H9 (cell line): ENCODE measurements at regions not wholly inside any gene's neighbourhood (a gene's known extent, or its start where the extent isn't known, plus 50 kb on each side); places are given as distances from the start of the nearest gene placed in this dataset.

Source experiments
- DNase-seq: peaks from one replicate; pipeline ENCODE4 v3.0.0-alpha.2; 2017
- H2AFZ ChIP-seq: one replicate; pipeline ENCODE4 v1.6.1; 2013; ENCODE audit warnings: mild to moderate bottlenecking, low read length, control low read depth, moderate library complexity
- H2AK5ac ChIP-seq: 2 replicates; pipeline ENCODE4 v1.6.1; 2013; ENCODE audit warnings: low read length, control low read depth, mixed read lengths; ENCODE audit not compliant: insufficient read length
- H2BK120ac ChIP-seq: one replicate; pipeline ENCODE4 v1.6.1; 2013; ENCODE audit warnings: low read depth, mild to moderate bottlenecking, low read length, control low read depth, inconsistent platforms; ENCODE audit not compliant: poor library complexity, severe bottlenecking
- H2BK12ac ChIP-seq: 2 replicates; pipeline ENCODE4 v1.6.1; 2013; ENCODE audit warnings: low read length, control low read depth, mixed read lengths, low read depth; ENCODE audit not compliant: insufficient read length
- H2BK15ac ChIP-seq: 2 replicates; pipeline ENCODE4 v1.6.1; 2013; ENCODE audit warnings: low read depth, low read length, control low read depth
- H2BK20ac ChIP-seq: one replicate; pipeline ENCODE4 v1.6.1; 2013; ENCODE audit warnings: low read depth, mild to moderate bottlenecking, low read length, control low read depth, inconsistent platforms; ENCODE audit not compliant: poor library complexity, severe bottlenecking
- H2BK5ac ChIP-seq: 2 replicates; pipeline ENCODE4 v1.6.1; 2013; ENCODE audit warnings: low read length, control low read depth, mixed read lengths; ENCODE audit not compliant: insufficient read length
- H3K14ac ChIP-seq: 2 replicates; pipeline ENCODE4 v1.6.1; 2013; ENCODE audit warnings: low read length, control low read depth; ENCODE audit not compliant: insufficient read depth
- H3K18ac ChIP-seq: 2 replicates; pipeline ENCODE4 v1.6.1; 2013; ENCODE audit warnings: low read depth, mild to moderate bottlenecking, mixed read lengths, low read length, control low read depth; ENCODE audit not compliant: insufficient read length
- H3K23ac ChIP-seq: 2 replicates; pipeline ENCODE4 v1.6.1; 2013; ENCODE audit warnings: low read length, control low read depth, mixed read lengths, low read depth; ENCODE audit not compliant: insufficient read length
- H3K23me2 ChIP-seq: 2 replicates; pipeline ENCODE4 v1.6.1; 2013; ENCODE audit warnings: low read depth, mild to moderate bottlenecking, mixed read lengths, low read length, control low read depth; ENCODE audit not compliant: insufficient read length, poor library complexity, severe bottlenecking
- H3K27ac ChIP-seq: 2 replicates; pipeline ENCODE4 v1.5.1; 2013; ENCODE audit warnings: low read length, control low read depth, mixed read lengths, low read depth; ENCODE audit not compliant: insufficient read length
- H3K27me3 ChIP-seq: 2 replicates; pipeline ENCODE4 v1.6.1; 2013; ENCODE audit warnings: low read length, control low read depth, inconsistent platforms; ENCODE audit not compliant: insufficient read depth
- H3K4ac ChIP-seq: 2 replicates; pipeline ENCODE4 v1.6.1; 2013; ENCODE audit warnings: low read depth, mild to moderate bottlenecking, control low read depth, inconsistent platforms, low read length, moderate library complexity
- H3K4me1 ChIP-seq: 2 replicates; pipeline ENCODE4 v1.6.1; 2013; ENCODE audit warnings: low read length, control low read depth, inconsistent platforms; ENCODE audit not compliant: insufficient read depth
- H3K4me2 ChIP-seq: 2 replicates; pipeline ENCODE4 v1.6.1; 2013; ENCODE audit warnings: low read length, control low read depth, mixed read lengths; ENCODE audit not compliant: insufficient read length, insufficient read depth
- H3K56ac ChIP-seq: 2 replicates; pipeline ENCODE4 v1.6.1; 2013; ENCODE audit warnings: low read depth, mild to moderate bottlenecking, mixed read lengths, low read length, control low read depth; ENCODE audit not compliant: insufficient read length
- H3K79me1 ChIP-seq: 2 replicates; pipeline ENCODE4 v1.6.1; 2013; ENCODE audit warnings: low read depth, mild to moderate bottlenecking, moderate library complexity, low read length, control low read depth, inconsistent platforms; ENCODE audit not compliant: insufficient read depth, poor library complexity, severe bottlenecking
- H3K79me2 ChIP-seq: 2 replicates; pipeline ENCODE4 v1.6.1; 2013; ENCODE audit warnings: low read length, control low read depth, inconsistent platforms; ENCODE audit not compliant: insufficient read depth
- H3K9ac ChIP-seq: 2 replicates; pipeline ENCODE4 v1.6.1; 2013; ENCODE audit warnings: low read length, control low read depth, mixed read lengths; ENCODE audit not compliant: insufficient read length; ENCODE audit errors: extremely low read depth
- H3K9me3 ChIP-seq: one replicate; pipeline ENCODE4 v1.6.1; 2013; ENCODE audit warnings: low read depth, low read length, inconsistent platforms; ENCODE audit not compliant: control insufficient read depth
- H3T11ph ChIP-seq: one replicate; pipeline ENCODE4 v1.6.1; 2013; ENCODE audit warnings: mild to moderate bottlenecking, low read length, control low read depth, inconsistent platforms
- H4K20me1 ChIP-seq: one replicate; pipeline ENCODE4 v1.6.1; 2013; ENCODE audit not compliant: control insufficient read depth, insufficient read length, insufficient read depth
- H4K5ac ChIP-seq: 2 replicates; pipeline ENCODE4 v1.6.1; 2013; ENCODE audit warnings: low read depth, mild to moderate bottlenecking, mixed read lengths, low read length, control low read depth; ENCODE audit not compliant: insufficient read length
- H4K8ac ChIP-seq: replicated peaks from 2 replicates; pipeline ENCODE4 v1.6.1; 2013; ENCODE audit warnings: low read length, control low read depth, mixed read lengths, low read depth; ENCODE audit not compliant: insufficient read length
- H4K91ac ChIP-seq: 2 replicates; pipeline ENCODE4 v1.6.1; 2013; ENCODE audit warnings: low read depth, mild to moderate bottlenecking, moderate library complexity, mixed read lengths, low read length, control low read depth; ENCODE audit not compliant: insufficient read length
- H3K27ac Mint-ChIP-seq, 3 experiments: 2 replicates in 2 of 3; 3 replicates in 1 of 3; pipeline ENCODE4 v1.8.0; 2020 to 2021; ENCODE audit warnings: mixed read lengths in 3 of 3, mild to moderate bottlenecking in 1 of 3, moderate library complexity in 1 of 3
- H3K27me3 Mint-ChIP-seq: 2 replicates; pipeline ENCODE4 v1.8.0; 2021; ENCODE audit warnings: low read depth, mild to moderate bottlenecking, moderate library complexity, mixed read lengths
- H3K36me3 Mint-ChIP-seq, 3 experiments: 2 replicates in 2 of 3; 3 replicates in 1 of 3; pipeline ENCODE4 v1.8.0; 2020 to 2021; ENCODE audit warnings: low read depth in 3 of 3, mixed read lengths in 3 of 3; ENCODE audit not compliant: insufficient read depth in 1 of 3
- H3K4me1 Mint-ChIP-seq, 2 experiments: 2 replicates each; pipeline ENCODE4 v1.8.0; 2020; ENCODE audit warnings: mixed read lengths in 2 of 2
- H3K4me3 Mint-ChIP-seq, 2 experiments: 2 replicates in 1 of 2; 3 replicates in 1 of 2; pipeline ENCODE4 v1.8.0; 2020 to 2021; ENCODE audit warnings: mild to moderate bottlenecking in 2 of 2, mixed read lengths in 2 of 2, moderate library complexity in 1 of 2
- H3K9me3 Mint-ChIP-seq, 2 experiments: 2 replicates in 1 of 2; 3 replicates in 1 of 2; pipeline ENCODE4 v1.8.0; 2020; ENCODE audit warnings: mild to moderate bottlenecking in 2 of 2, mixed read lengths in 2 of 2, moderate library complexity in 1 of 2
- CTCF ChIP-seq: fragments of 200-600 bp; sonication (generic); conservative IDR thresholded peaks from 3 replicates; pipeline ENCODE4 v1.8.0; 2021; ENCODE audit warnings: antibody characterized with exemption, mild to moderate bottlenecking
- WGBS: extraction: QIAGEN DNeasy Blood & Tissue Kit; methylation state at CpG from one replicate; pipeline ENCODE4 v1.1.7; 2013; ENCODE audit warnings: missing lambda C conversion rate, low lambda C conversion rate, mixed read lengths; ENCODE audit not compliant: insufficient read length; ENCODE audit errors: extremely low coverage; 5-methylcytosine and 5-hydroxymethylcytosine counted together

DNA sequence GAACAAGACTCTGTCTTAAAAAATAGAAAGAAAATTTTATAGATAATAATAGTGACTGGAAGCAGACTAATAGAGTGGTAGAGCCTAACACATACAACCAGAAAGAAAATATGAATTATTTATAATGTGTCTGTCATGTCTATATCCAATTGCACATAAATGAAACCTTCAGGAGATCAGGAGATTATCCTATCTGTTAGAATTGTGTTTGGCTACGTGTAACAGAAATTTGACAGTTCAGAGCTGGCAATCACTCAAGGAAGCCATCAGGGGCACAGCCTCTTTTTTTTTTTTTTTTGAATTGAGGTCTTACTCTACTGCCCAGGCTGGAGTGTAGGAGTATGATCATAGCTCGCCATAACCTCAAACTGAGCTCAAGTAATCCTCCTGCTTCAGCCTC lies 157.2 kb downstream of the TGFB2 start:
- Mint-ChIP-seq H3K36me3 (peaks cover 11 to 21% (median 12%) of the 10 kb centered on the region in 3 experiments), H3K27ac (no peak overlapping the region), H3K4me3 (no peak overlapping the region), H3K4me1 (peaks cover 5 to 10% of the 10 kb centered on the region in 2 experiments; a peak in 3 of 4 replicates), H3K9me3 (peaks cover 21 to 27% of the 10 kb centered on the region in 2 experiments), H3K27me3 (peaks cover 4% of the 10 kb centered on the region)
- Histone ChIP-seq H3K27me3 (no peaks in the 10 kb centered on the region), H2BK20ac (no peak overlapping the region), H3K4ac (no peak overlapping the region), H4K91ac (no peak overlapping the region), H3K27ac (no peak overlapping the region), H3K18ac (no peak overlapping the region), H3K4me2 (no peak overlapping the region), H4K5ac (no peak overlapping the region), H2BK15ac (no peak overlapping the region), H2BK12ac (no peak overlapping the region), H3K79me1 (no peaks in the 10 kb centered on the region), H2BK5ac (no peak overlapping the region), H3K23ac (no peak overlapping the region), H3K9me3 (peaks cover 3% of the 10 kb centered on the region), H4K20me1 (no peaks in the 10 kb centered on the region), H3K23me2 (no peaks in the 10 kb centered on the region), H3K79me2 (no peaks in the 10 kb centered on the region), H2AK5ac (no peak overlapping the region), H2AFZ (no peak overlapping the region), H3K56ac (no peak overlapping the region), H3K14ac (no peak overlapping the region), H3T11ph (no peak overlapping the region), H3K4me1 (no peaks in the 10 kb centered on the region), H3K9ac (no peak overlapping the region), H4K8ac (no peak overlapping the region), H2BK120ac (no peak overlapping the region)
- TF ChIP-seq CTCF, result no peak
- DNase-seq, result no peak
- no CpG with 5 or more reads among the region's 2 CpGs for WGBS
